T1000 (cell line): ENCODE measurements at regions not wholly inside any gene's neighbourhood (a gene's known extent, or its start where the extent isn't known, plus 50 kb on each side); places are given as distances from the start of the nearest gene placed in this dataset.

Source experiments
- DNase-seq: peaks from one replicate; lab custom pipeline; 2025; ENCODE audit warnings: mixed read lengths; lab: John Stamatoyannopoulos, UW

- DNase-seq, result no peak
Measured at GRCh38 chr2:65842104-65842503, 409.7 kb upstream of the SPRED2 start.

GRCh38 chr2:65835975-65836549, 403.7 kb upstream of the SPRED2 start:
- no peak for DNase-seq

- DNase-seq, result no peak
Measured at GRCh38 chr2:65834771-65835475, 402.5 kb upstream of the SPRED2 start.

GRCh38 chr2:65834062-65834461, 401.7 kb upstream of the SPRED2 start:
- DNase-seq, result no peak

DNA sequence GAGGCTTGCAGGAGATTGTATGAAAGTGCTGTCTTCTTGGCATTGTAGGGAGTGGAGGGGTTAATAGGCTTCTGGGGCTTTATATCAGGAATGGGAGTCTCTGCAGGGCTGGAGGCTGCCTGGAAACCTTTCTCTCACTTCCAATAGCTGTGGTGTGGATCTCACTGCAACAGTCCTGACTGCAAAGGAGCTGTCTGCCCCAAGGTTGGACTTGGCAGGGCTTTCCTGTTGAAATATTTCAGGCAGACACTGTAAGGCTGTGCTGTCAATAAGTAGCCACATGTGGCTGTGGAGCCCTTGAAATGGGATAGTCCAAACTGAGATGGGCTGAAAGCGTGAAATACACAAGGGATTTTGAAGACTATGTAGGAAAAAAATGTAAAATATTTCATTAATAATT, 399.1 kb upstream of the SPRED2 start:
- no peak for DNase-seq

DNA sequence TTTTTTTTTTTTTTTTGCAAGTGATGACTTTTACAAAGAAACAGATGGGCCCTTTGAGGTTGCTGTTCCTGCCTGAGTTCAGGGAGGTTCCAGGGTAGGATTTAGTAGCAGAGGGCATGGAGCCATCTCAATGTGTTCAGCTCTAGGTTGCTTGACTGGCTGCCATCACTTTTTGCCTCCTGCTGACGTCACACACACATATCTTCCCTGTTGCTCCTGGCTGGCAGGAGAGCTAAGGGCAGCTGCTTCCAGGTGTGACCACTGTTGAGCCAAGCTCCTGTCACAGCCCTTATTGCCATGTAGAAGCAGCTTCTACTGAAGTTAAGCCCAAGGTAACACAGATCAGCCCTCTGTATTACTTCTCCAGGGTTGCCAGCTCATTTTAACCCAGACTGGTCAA, 394.2 kb upstream of the SPRED2 start:
- no peak for DNase-seq

- no peak for DNase-seq
Measured at GRCh38 chr2:65823511-65823910, 391.1 kb upstream of the SPRED2 start.

DNA sequence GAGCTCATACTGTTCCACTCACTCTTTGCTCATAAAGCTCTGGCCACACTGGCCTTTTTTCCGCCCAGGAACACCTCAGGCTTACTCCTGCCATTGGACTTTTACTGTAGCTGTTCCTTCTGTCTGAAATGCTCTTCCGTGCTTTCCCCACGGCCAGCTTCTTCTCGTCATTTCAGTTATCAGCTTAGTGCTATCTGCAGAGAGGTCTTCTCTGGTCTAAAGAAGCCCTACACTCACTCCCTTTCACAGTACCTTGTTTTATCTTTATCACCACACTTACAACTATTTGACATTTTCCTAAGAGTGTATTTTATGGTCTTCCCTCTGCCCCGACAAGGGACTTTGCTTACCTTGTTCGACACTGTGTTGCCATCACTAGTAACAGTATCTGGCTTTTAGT, 388.1 kb upstream of the SPRED2 start:
- DNase-seq, result no peak

DNA sequence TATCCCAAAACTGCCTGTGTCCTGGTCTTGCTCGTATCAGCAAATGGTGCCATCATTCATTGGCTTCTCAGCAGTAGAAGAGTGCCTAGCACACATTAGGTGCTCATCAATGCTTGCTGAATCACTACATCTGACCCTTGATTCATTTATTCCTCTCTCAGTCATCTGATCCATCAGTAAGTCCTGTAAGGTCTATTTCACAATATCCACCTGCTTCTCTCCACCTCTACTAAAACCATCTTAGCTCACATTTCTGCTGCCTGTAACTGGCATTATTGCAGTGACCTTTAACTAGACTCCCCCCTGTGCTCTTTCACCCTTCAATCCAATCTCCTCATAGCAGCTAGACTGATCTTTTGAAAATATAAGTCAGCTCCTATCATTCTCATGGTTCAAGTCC, 387.6 kb upstream of the SPRED2 start:
- no peak for DNase-seq

DNA sequence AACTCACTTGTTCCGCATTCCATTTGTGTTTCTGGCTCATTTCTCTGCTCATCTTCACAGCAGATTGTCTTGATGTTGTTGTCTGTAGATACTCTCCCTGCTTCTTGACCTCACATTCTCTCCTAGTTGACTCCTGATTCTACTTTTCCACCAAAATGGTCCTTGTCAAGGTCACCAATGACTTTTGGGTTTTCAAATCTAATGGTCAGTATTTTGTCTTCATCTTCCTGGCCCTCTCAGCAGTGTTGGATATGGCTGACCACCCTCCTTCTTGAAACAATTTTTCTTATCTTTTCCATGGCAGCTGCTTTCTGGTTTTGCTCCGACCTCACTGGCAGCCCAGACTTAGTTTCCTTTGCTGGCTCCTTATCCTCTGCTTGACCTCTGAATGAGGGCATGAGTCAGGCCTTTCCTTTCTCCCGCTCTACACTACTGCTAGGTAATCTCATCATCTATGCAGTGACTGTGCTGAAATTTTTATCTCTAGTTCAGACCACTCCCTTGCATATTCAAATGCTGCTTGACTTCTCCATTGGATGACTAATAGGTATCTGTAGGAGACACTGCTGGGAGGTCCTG, 386.6 kb upstream of the SPRED2 start:
- DNase-seq, result no peak

- no peak for DNase-seq
Measured at GRCh38 chr2:65813631-65814173, 381.3 kb upstream of the SPRED2 start.

- DNase-seq, result no peak
Measured at GRCh38 chr2:65812887-65813286, 380.5 kb upstream of the SPRED2 start.

- no peak for DNase-seq
Measured at GRCh38 chr2:65807942-65808341, 375.5 kb upstream of the SPRED2 start.

DNA sequence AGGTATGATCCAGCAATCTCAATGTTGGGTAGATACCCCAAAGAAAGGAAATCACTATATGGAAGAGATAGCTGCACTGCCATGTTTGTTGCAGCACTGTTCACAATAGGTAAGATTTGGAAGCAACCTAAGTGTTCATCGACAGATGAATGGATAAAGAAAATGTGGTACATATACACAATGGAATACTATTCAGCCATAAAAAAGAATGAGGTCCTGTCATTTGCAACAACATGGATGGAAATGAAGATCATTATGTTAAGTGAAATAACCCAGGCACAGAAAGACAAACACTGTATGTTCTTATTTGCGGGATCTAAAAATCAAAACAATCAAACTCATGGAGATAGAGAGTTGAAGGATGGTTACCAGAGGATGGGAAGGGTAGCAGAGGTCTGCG, 372.4 kb upstream of the SPRED2 start:
- DNase-seq, result no peak

- no peak for DNase-seq
Measured at GRCh38 chr2:65802298-65802942, 370.0 kb upstream of the SPRED2 start.

GRCh38 chr2:65800998-65801397, 368.6 kb upstream of the SPRED2 start:
- no peak for DNase-seq

DNA sequence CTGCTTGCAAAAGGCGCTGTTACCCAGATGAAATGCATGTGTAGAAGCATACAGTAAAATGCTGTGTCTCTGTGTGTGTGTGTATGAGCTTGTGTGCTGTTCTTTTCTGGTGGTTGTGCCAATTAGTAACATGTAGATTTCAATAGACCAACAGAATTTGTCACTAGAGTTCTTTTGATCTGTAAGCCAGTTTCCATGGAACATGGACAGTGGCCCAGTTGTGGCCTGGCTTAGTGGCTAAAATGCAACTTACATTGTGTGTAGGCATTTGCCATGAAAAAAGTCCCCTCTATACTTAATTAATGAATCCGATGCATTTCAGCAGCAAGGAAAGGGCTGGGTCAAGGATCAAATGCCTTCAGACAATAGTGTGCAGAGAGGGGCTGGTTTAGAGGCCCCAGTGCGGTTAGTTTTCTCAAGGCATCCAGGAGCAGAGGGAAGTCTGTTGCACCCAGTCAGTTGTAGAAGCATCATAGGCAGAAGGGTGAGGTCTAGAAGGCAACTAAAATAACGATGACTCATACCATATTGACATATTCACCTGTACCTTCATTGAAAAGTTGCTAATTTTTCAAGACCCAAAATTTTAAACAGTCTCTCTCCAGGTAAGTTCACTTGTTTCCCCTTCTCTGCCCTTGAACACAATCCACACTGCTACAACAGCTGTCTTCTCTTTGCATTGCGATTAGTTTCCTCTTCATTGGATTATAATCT, 366.9 kb upstream of the SPRED2 start:
- no peak for DNase-seq

- DNase-seq, result no peak
Measured at GRCh38 chr2:65798641-65799040, 366.2 kb upstream of the SPRED2 start.

- no peak for DNase-seq
Measured at GRCh38 chr2:65794994-65795393, 362.6 kb upstream of the SPRED2 start.

DNA sequence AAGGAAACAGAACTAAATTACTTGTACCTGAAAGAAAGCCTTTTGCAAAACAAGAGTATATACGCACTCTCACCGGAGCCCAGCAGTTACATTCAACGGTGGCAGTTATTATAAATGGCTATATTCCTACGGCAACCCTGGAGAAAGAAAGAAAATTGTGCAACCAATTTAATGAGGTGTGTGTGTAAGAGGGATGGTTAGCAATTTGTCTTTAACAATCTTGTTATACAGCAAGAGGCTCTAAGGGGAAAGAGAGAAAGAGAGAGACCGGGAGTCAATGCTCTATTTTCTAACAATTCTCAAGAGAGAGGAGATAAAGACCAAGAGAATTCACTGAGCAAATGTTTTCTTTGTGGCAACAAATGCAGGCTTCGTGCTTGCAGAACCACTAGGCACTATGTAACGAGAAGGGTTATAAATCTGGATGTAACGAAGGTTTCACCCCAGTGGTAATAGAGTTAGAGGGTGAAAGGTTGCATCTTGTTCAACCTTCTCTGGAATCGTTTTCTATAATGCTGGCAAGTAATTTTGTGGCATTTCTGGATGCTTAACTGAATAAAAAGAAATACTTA, 359.1 kb upstream of the SPRED2 start:
- no peak for DNase-seq

- DNase-seq, result no peak
Measured at GRCh38 chr2:65790676-65790935, 358.2 kb upstream of the SPRED2 start.
